IPS DF 4.7 (cell line): ENCODE measurements at regions not wholly inside any gene's neighbourhood (a gene's known extent, or its start where the extent isn't known, plus 50 kb on each side); places are given as distances from the start of the nearest gene placed in this dataset.
A peak's percentile ranks its signal among the peaks of the same experiment; 100 is the strongest.
"Not testable (repeated sequence)": the region's sequence is repeated elsewhere in the genome, so short reads cannot be mapped to it uniquely, and the experiment has no call there.

Experiments
- DNase-seq: peaks from one replicate; pipeline ENCODE4 v3.0.0-alpha.2; 2013; ENCODE audit warnings: low spot score; ENCODE audit errors: extremely low read depth

GRCh38 chr12:27133022-27133590, 50.7 kb upstream of the C12orf71 start:
- no peak for DNase-seq

GRCh38 chr12:27140478-27140969, 58.1 kb upstream of the C12orf71 start:
- DNase-seq, result no peak

GRCh38 chr12:27142101-27142721, 59.8 kb upstream of the C12orf71 start:
- DNase-seq, result peak; percentile 75

- no peak for DNase-seq
These were observed 61.1 kb upstream of the C12orf71 start for GRCh38 chr12:27143256-27144069.

GRCh38 chr12:27145725-27146124, 63.3 kb upstream of the C12orf71 start:
- not testable (repeated sequence) for DNase-seq

GRCh38 chr12:27148373-27148772, 66.0 kb upstream of the C12orf71 start:
- no peak for DNase-seq

- no peak for DNase-seq
These were observed 66.4 kb upstream of the C12orf71 start for GRCh38 chr12:27148791-27149190.

- DNase-seq, result no peak
These were observed 69.1 kb upstream of the C12orf71 start for GRCh38 chr12:27151479-27151878.

- no peak for DNase-seq
These were observed 75.9 kb upstream of the C12orf71 start for GRCh38 chr12:27158297-27158696.

- no peak for DNase-seq
These were observed 79.3 kb upstream of the C12orf71 start for GRCh38 chr12:27161458-27162228.

- no peak for DNase-seq
These were observed 79.8 kb upstream of the C12orf71 start for GRCh38 chr12:27162229-27162537.

GRCh38 chr12:27163048-27163715, 80.8 kb upstream of the C12orf71 start:
- DNase-seq, result no peak

GRCh38 chr12:27163894-27164293, 80.2 kb upstream of the STK38L start:
- no peak for DNase-seq

- DNase-seq, result no peak
These were observed 79.6 kb upstream of the STK38L start for GRCh38 chr12:27164330-27165040.

GRCh38 chr12:27165958-27166357, 78.1 kb upstream of the STK38L start:
- not testable (repeated sequence) for DNase-seq

GRCh38 chr12:27171494-27171893, 72.6 kb upstream of the STK38L start:
- not testable (repeated sequence) for DNase-seq

GRCh38 chr12:27176765-27177164, 67.3 kb upstream of the STK38L start:
- DNase-seq, result no peak

- DNase-seq, result no peak
These were observed 66.4 kb upstream of the STK38L start for GRCh38 chr12:27177706-27178105.

GRCh38 chr12:27178255-27178654, 65.8 kb upstream of the STK38L start:
- no peak for DNase-seq

- DNase-seq, result no peak
These were observed 65.2 kb upstream of the STK38L start for GRCh38 chr12:27178723-27179399.
